HUES64 (cell line): ENCODE measurements at regions not wholly inside any gene's neighbourhood (a gene's known extent, or its start where the extent isn't known, plus 50 kb on each side); places are given as distances from the start of the nearest gene placed in this dataset.

Experiments
- H3K27ac ChIP-seq: 2 replicates; pipeline ENCODE4 v1.7.0; 2013; ENCODE audit warnings: low read depth, low read length, inconsistent platforms
- H3K27me3 ChIP-seq: 2 replicates; pipeline ENCODE4 v1.6.1; 2013; ENCODE audit warnings: mild to moderate bottlenecking, low read length; ENCODE audit not compliant: insufficient read depth
- H3K36me3 ChIP-seq: 2 replicates; pipeline ENCODE4 v1.6.1; 2013; ENCODE audit warnings: mild to moderate bottlenecking, low read length; ENCODE audit not compliant: insufficient read depth
- H3K4me1 ChIP-seq: 2 replicates; pipeline ENCODE4 v1.6.1; 2013; ENCODE audit warnings: mild to moderate bottlenecking, low read length, moderate library complexity; ENCODE audit not compliant: insufficient read depth
- H3K4me3 ChIP-seq: 2 replicates; pipeline ENCODE4 v1.5.1; 2013; ENCODE audit warnings: mild to moderate bottlenecking, low read length, moderate library complexity
- H3K9ac ChIP-seq: 2 replicates; pipeline ENCODE4 v1.6.1; 2013; ENCODE audit warnings: mild to moderate bottlenecking, low read depth, low read length
- H3K9me3 ChIP-seq: 2 replicates; pipeline ENCODE4 v1.6.1; 2013; ENCODE audit warnings: low read depth, low read length; ENCODE audit not compliant: insufficient read depth
- WGBS: fragments of 150-250, 120-280 bp; methylation state at CpG from one replicate; pipeline ENCODE4 v1.1.7; 2013; ENCODE audit warnings: missing lambda C conversion rate; 5-methylcytosine and 5-hydroxymethylcytosine counted together

DNA sequence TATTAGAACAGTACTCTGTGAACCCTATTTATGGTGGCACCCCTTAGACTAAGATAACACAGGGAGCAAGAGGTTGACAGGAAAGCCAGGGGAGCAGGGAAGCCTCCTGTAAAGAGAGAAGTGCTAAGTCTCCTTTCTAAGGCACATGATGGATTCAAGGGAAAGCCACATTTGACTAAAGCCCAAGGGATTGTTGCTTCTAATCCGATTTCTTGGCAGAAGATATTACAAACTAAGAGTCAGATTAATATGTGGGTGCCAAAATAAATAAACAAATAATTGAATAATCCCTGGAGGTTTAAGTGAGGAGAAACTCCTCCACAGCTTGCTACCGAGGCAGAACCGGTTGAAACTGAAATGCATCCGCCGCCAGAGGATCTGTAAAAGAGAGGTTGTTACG lies 333.2 kb downstream of the SOX11 start:
- Histone ChIP-seq H3K36me3 (no peaks in the 10 kb centered on the region), H3K4me3 (no peak overlapping the region), H3K4me1 (no peaks in the 10 kb centered on the region), H3K9ac (no peak overlapping the region), H3K9me3 (no peaks in the 10 kb centered on the region), H3K27me3 (no peaks in the 10 kb centered on the region), H3K27ac (no peak overlapping the region)
- 96% methylated on average over 6 of the region's 6 CpGs for WGBS

DNA sequence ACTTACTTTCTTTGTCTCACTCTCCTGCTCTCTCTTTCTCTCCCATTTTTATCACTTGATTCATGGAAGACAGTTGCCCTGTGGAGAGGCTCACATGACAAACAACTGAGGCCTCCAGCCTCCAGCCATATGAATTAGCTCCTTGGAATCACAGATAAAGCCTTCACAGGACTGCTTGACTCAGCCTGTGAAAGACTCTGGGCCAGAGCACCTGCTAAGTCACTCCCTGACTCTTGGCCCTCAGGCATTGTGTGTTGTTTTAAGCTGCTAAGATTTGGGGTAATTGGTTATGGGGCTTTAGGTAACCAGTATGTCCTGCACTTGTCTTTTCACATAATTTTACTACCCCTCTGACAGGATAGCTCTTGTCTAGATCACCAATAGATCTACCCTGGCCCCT lies 334.9 kb downstream of the SOX11 start:
- H3K4me3 ChIP-seq: no peak overlapping the region
- H3K27me3 ChIP-seq: no peaks in the 10 kb centered on the region
- no peaks in the 10 kb centered on the region for H3K36me3 ChIP-seq
- H3K4me1 ChIP-seq: no peaks in the 10 kb centered on the region
- H3K27ac ChIP-seq: no peak overlapping the region
- no peaks in the 10 kb centered on the region for H3K9me3 ChIP-seq
- H3K9ac ChIP-seq: no peak overlapping the region

DNA sequence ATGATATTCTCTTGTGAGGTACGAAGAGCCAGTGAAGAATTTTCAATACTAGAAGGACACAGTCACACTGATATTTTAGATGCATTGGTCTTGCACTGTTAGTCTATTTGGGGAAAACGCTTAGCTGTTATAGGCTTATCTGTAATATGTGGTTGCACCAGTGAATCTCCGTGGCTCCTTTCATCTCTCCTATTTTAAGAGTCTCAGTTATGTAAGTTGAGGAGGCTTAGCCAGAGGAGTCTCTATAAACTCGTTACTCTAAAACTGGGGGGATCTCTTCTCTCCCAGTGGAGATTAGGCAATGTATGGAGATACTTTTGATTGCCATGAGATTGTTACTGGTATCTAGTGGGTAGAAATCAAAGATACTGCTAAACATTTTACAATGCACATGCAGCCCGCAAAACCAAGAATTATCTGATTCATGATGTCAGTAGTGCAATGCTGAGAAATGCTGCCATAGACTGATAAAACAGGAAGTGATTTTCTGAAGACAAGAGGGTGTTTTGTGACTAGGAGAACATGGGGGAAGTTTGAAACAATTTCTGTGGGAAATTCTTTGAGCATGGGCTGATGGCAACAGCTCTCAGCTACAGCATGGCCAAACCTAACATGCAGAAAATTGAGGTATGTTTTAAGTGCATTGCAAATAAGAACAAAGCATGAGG lies 339.1 kb downstream of the SOX11 start:
- Histone ChIP-seq H3K9ac (no peak overlapping the region), H3K4me1 (no peaks in the 10 kb centered on the region), H3K27me3 (no peaks in the 10 kb centered on the region), H3K36me3 (no peaks in the 10 kb centered on the region), H3K4me3 (no peak overlapping the region), H3K9me3 (no peaks in the 10 kb centered on the region), H3K27ac (no peak overlapping the region)
- 90% methylated on average over 5 of the region's 5 CpGs for WGBS

DNA sequence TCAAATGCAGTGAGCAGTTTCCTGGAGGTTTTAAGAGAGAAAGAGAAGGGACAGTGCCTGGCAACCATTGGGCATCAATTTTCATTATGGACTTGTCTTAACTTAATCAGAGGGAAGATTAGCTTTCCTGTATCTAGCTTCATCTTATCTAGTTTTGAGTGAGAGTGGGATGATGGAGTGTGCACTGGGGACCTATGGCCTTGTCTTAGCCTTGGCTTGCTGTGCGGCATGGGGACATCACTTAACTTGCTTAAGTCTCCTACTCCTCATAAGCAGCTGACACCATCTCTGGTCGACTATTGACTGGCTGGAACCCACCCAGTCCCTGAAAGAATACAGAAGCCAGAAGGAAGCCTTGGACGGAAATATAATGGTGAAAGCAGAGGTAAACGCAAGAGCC lies 344.0 kb downstream of the SOX11 start:
- H3K4me3 ChIP-seq: no peak overlapping the region
- no peaks in the 10 kb centered on the region for H3K27me3 ChIP-seq
- H3K4me1 ChIP-seq: no peaks in the 10 kb centered on the region
- no peaks in the 10 kb centered on the region for H3K9me3 ChIP-seq
- H3K36me3 ChIP-seq: no peaks in the 10 kb centered on the region
- 95% methylated on average over 4 of the region's 4 CpGs for WGBS
- H3K27ac ChIP-seq: no peak overlapping the region
- H3K9ac ChIP-seq: no peak overlapping the region

DNA sequence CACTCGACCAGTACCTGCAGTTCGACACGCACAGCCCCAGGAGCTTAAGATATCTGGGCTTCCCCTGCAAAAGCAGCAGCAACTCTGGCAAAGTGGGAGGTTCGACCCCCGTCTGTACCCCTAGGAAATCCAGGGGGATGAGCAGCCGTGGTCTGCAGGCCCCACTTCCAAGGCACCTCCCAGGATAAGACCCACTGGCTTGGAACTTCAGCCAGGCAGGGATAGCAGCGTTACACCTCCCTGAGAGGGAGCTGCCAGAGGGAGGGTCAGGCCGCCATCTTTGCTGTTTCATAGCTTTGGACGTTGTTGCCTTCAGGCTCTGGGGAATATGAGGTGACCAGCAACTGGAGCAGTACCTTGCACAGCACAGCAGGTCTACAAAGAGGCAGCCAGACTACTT lies 351.1 kb downstream of the SOX11 start:
- no peaks in the 10 kb centered on the region for H3K27me3 ChIP-seq
- H3K4me3 ChIP-seq: no peak overlapping the region
- H3K9me3 ChIP-seq: no peaks in the 10 kb centered on the region
- no peak overlapping the region for H3K9ac ChIP-seq
- H3K36me3 ChIP-seq: no peaks in the 10 kb centered on the region
- no peaks in the 10 kb centered on the region for H3K4me1 ChIP-seq
- WGBS: 96% methylated on average over 9 of the region's 9 CpGs
- H3K27ac ChIP-seq: no peak overlapping the region

DNA sequence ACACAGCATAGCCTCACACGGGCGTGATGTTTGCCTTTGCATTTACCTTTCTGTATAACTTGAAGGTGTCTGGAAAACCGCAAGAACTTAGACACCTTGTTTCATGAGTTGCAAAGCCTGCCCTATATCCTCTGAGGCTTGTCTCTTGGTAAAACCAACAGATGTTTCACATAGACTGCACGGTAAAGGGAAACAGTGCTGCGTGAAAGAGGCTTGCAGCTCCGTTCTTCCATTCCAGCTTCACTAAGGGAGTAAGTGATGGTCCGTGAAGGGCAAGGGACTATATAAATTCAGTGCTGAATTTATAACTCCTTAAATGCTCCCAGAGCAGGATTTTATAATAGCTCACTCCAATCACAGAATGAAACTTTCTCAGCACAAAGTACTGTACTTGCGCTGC lies 360.5 kb downstream of the SOX11 start:
- no peak overlapping the region for H3K27ac ChIP-seq
- H3K9ac ChIP-seq: no peak overlapping the region
- H3K27me3 ChIP-seq: no peaks in the 10 kb centered on the region
- 94% methylated on average over 8 of the region's 8 CpGs for WGBS
- no peak overlapping the region for H3K4me3 ChIP-seq
- no peaks in the 10 kb centered on the region for H3K9me3 ChIP-seq
- peaks cover 25% of the 10 kb centered on the region for H3K4me1 ChIP-seq
- H3K36me3 ChIP-seq: no peaks in the 10 kb centered on the region

DNA sequence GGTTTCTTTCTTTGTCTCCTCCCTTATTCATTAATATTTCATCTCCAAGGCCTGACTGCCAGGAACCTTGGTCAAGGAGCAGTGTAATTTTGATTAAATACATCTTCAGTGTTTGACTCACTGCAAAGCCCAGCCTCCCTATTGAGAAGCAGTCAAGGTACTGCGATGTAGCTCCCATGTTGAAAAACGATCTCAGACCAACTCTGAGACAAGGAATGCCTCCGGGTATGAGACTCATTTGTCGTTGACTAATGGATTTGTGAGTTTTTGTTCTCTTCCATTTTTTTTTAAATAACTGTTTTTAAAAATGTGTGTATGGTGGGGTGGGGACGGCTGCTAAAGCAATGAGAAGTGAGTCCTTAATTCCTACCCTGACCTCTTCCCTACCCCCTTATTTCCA lies 361.6 kb downstream of the SOX11 start:
- Histone ChIP-seq H3K36me3 (no peaks in the 10 kb centered on the region), H3K4me1 (peaks cover 25% of the 10 kb centered on the region), H3K27ac (no peak overlapping the region; the same call in 1 of the 2 replicates), H3K27me3 (no peaks in the 10 kb centered on the region), H3K9me3 (no peaks in the 10 kb centered on the region), H3K9ac (no peak overlapping the region), H3K4me3 (no peak overlapping the region)
- 29% methylated on average over 4 of the region's 5 CpGs for WGBS

DNA sequence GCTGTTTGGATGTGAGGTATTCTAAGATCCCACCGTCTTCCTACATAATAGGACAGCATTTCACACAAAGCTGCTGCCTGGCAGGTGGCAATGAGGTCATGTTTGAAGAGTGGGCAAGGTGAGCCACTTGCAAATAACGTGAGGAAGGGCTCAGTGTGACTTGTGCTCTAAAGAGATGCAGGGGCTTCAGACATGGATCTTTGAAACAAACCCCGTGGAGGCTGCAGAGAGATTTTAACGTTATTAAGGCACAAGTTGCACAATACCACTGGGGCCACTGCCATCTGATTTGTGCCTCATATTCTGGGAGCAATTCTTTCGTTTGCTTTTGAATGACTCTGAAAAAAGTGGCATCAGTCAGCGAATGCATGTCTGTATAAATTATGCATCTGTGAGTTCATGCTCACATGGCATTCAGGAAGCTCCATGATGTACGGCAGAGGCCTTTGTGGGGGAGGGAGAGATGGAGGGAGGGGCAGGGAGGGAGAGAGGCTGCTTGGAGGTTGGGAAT lies 362.0 kb downstream of the SOX11 start:
- Histone ChIP-seq H3K36me3 (no peaks in the 10 kb centered on the region), H3K9ac (no peak overlapping the region), H3K4me3 (no peak overlapping the region), H3K27ac (no peak overlapping the region; the same call in 1 of the 2 replicates), H3K9me3 (no peaks in the 10 kb centered on the region), H3K4me1 (peaks cover 25% of the 10 kb centered on the region), H3K27me3 (no peaks in the 10 kb centered on the region)
- WGBS: 19% methylated on average over 6 of the region's 7 CpGs

DNA sequence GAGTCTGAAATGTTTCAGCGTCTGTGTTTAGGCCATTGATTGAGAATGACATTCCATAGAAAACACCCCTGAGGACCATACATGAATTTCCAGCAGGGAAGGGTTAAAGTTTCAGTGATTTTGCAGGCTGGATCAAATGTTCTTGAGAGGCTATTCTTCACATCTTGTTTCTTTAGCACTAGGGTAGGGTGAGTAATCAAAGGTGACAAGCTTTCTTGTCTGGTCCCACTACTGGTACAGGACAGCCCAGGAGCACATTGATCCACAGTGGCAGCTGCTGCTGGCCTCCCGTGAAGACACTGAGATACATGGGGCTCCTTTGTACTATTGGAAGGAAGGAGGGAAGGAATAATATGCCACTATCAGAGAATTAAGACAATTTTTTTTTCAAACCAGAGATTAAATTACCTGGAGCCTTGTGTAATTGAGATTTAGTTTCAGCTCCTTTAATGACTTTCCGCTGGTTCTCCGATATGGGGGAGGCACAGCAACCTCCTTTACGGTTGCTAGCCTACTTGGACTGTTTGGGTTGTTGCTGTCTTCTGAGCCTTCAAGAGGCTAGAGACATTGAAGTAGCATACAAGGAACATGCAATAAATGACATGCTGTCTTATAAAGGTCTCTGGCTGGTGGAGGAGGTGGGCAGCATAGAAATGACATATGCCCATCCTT lies 368.9 kb downstream of the SOX11 start:
- no peak overlapping the region for H3K4me3 ChIP-seq
- no peaks in the 10 kb centered on the region for H3K36me3 ChIP-seq
- WGBS: 97% methylated on average over 5 of the region's 5 CpGs
- H3K9ac ChIP-seq: no peak overlapping the region
- H3K27ac ChIP-seq: no peak overlapping the region
- H3K27me3 ChIP-seq: no peaks in the 10 kb centered on the region
- H3K9me3 ChIP-seq: no peaks in the 10 kb centered on the region
- peaks cover 7% of the 10 kb centered on the region for H3K4me1 ChIP-seq

DNA sequence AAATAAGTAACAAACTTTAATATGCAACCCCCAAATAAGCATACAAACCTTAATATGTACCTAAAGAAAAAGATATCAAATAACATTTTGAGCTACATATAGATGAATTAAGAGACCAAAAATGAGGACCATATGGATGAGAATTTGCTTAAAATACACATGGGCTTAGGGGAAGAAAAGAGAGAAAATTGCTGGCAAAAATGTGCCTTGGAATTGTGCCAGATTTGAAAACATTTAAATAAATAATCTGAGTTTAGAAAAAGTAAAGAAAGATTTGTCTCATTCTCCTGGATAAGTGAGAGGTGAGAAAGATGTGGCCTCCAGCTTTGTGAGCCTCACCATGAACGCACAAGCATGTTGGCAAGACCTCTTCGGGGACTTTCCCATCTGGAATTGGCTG lies 372.6 kb downstream of the SOX11 start:
- H3K27me3 ChIP-seq: no peaks in the 10 kb centered on the region
- H3K36me3 ChIP-seq: no peaks in the 10 kb centered on the region
- H3K9me3 ChIP-seq: no peaks in the 10 kb centered on the region
- no peak overlapping the region for H3K4me3 ChIP-seq
- H3K9ac ChIP-seq: no peak overlapping the region
- H3K4me1 ChIP-seq: peaks cover 12% of the 10 kb centered on the region
- 88% methylated on average over 2 of the region's 2 CpGs for WGBS
- no peak overlapping the region for H3K27ac ChIP-seq

DNA sequence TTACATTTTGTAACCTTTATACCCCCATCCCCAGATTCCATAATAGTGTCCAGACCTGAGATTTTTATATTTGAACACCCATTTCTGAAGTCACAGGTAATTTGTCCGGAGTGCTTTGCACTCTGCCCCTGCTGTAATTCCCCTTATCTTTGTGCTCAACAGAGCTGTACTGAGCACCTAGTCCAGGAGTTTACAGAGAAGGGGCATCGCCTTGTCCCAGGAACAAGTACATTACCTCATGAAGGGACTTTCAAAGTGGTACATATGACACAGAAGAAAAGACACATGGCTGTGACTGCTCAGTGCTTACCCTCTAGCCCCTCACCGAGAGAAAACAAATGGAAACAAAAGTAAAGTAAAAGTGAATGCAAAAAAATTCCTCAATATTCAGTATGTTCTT lies 373.5 kb downstream of the SOX11 start:
- H3K4me1 ChIP-seq: peaks cover 20% of the 10 kb centered on the region
- H3K27ac ChIP-seq: no peak overlapping the region
- no peaks in the 10 kb centered on the region for H3K27me3 ChIP-seq
- H3K9ac ChIP-seq: no peak overlapping the region
- H3K4me3 ChIP-seq: no peak overlapping the region
- H3K9me3 ChIP-seq: no peaks in the 10 kb centered on the region
- 97% methylated on average over 3 of the region's 3 CpGs for WGBS
- no peaks in the 10 kb centered on the region for H3K36me3 ChIP-seq
